WERI-Rb-1 (cell line): ENCODE measurements at regions not wholly inside any gene's neighbourhood (a gene's known extent, or its start where the extent isn't known, plus 50 kb on each side); places are given as distances from the start of the nearest gene placed in this dataset.

Experiments
- DNase-seq: peaks from one replicate; pipeline ENCODE4 v3.0.0-alpha.2; 2020
- H3K27ac ChIP-seq: fragments of 250-450 bp; sonication (Bioruptor Pico); 2 replicates; pipeline ENCODE4 v1.5.1; 2020; ENCODE audit warnings: mild to moderate bottlenecking, moderate library complexity
- H3K27me3 ChIP-seq: fragments of 250-450 bp; sonication (Bioruptor Pico); 2 replicates; pipeline ENCODE4 v1.5.1; 2021; ENCODE audit warnings: mild to moderate bottlenecking, low read depth, moderate library complexity; ENCODE audit not compliant: insufficient read depth, severe bottlenecking
- H3K36me3 ChIP-seq: fragments of 250-450 bp; sonication (Bioruptor Pico); 2 replicates; pipeline ENCODE4 v1.5.1; 2020; ENCODE audit warnings: mild to moderate bottlenecking, moderate library complexity
- H3K4me3 ChIP-seq: 2 replicates; pipeline ENCODE4 v1.5.1; 2011; ENCODE audit warnings: low read depth, mild to moderate bottlenecking, control low read depth, low read length
- H3K9me3 ChIP-seq: fragments of 250-450 bp; sonication (Bioruptor Pico); 2 replicates; pipeline ENCODE4 v1.5.1; 2021; ENCODE audit warnings: mild to moderate bottlenecking, moderate library complexity; ENCODE audit not compliant: severe bottlenecking
- CTCF ChIP-seq: IDR thresholded peaks from 2 replicates; pipeline ENCODE4 v1.5.1; 2011; ENCODE audit warnings: low read depth, mild to moderate bottlenecking, control low read depth, inconsistent platforms, low read length

GRCh38 chr3:14290631-14291385, 111.6 kb upstream of the SLC6A6 start:
- H3K27ac ChIP-seq: no peak overlapping the region
- no peaks in the 10 kb centered on the region for H3K27me3 ChIP-seq
- no peaks in the 10 kb centered on the region for H3K9me3 ChIP-seq
- TF ChIP-seq CTCF: no peak
- no peaks in the 10 kb centered on the region for H3K36me3 ChIP-seq
- DNase-seq: no peak
- H3K4me3 ChIP-seq: no peak overlapping the region

GRCh38 chr3:14295037-14295436, 107.4 kb upstream of the SLC6A6 start:
- Histone ChIP-seq H3K27me3 (no peaks in the 10 kb centered on the region), H3K9me3 (no peaks in the 10 kb centered on the region), H3K36me3 (no peaks in the 10 kb centered on the region), H3K27ac (no peak overlapping the region), H3K4me3 (no peak overlapping the region)
- DNase-seq: no peak
- TF ChIP-seq CTCF: no peak

- H3K36me3 ChIP-seq: no peaks in the 10 kb centered on the region
- no peaks in the 10 kb centered on the region for H3K27me3 ChIP-seq
- DNase-seq: no peak
- no peak overlapping the region for H3K27ac ChIP-seq
- no peaks in the 10 kb centered on the region for H3K9me3 ChIP-seq
- TF ChIP-seq CTCF: no peak
- no peak overlapping the region for H3K4me3 ChIP-seq
Observed at GRCh38 chr3:14295801-14296200, 106.6 kb upstream of the SLC6A6 start.

- DNase-seq: no peak
- Histone ChIP-seq H3K27ac (no peak overlapping the region), H3K36me3 (no peaks in the 10 kb centered on the region), H3K4me3 (no peak overlapping the region), H3K27me3 (no peaks in the 10 kb centered on the region), H3K9me3 (no peaks in the 10 kb centered on the region)
- no peak for TF ChIP-seq CTCF
Observed at GRCh38 chr3:14297305-14297704, 105.1 kb upstream of the SLC6A6 start.

- no peak for TF ChIP-seq CTCF
- H3K4me3 ChIP-seq: no peak overlapping the region
Observed at GRCh38 chr3:14297784-14298236, 104.6 kb upstream of the SLC6A6 start.

GRCh38 chr3:14298442-14298841, 104.0 kb upstream of the SLC6A6 start:
- no peak overlapping the region for H3K4me3 ChIP-seq
- no peaks in the 10 kb centered on the region for H3K36me3 ChIP-seq
- no peaks in the 10 kb centered on the region for H3K27me3 ChIP-seq
- no peaks in the 10 kb centered on the region for H3K9me3 ChIP-seq
- no peak for DNase-seq
- TF ChIP-seq CTCF: no peak
- H3K27ac ChIP-seq: no peak overlapping the region

More at GRCh38 chr3:14297784-14298236, 104.6 kb upstream of the SLC6A6 start:
- Histone ChIP-seq H3K9me3 (no peaks in the 10 kb centered on the region), H3K27me3 (no peaks in the 10 kb centered on the region), H3K27ac (no peak overlapping the region), H3K36me3 (no peaks in the 10 kb centered on the region)
- no peak for DNase-seq
